ENCODE measurements at regions not wholly inside any gene's neighbourhood (a gene's known extent, or its start where the extent isn't known, plus 50 kb on each side); places are given as distances from the start of the nearest gene placed in this dataset.

GRCh38 chr3:44092497-44092896 is 149.2 kb upstream of the TOPAZ1 start:
- WGBS, 2 experiments (ENCODE audit: extremely low coverage in 2 of 2, insufficient read length in 1 of 2): no CpG with 5 or more reads among the region's 3 CpGs
- Histone ChIP-seq H2AK9ac (replicated peaks; ENCODE audit: low read depth, low read length, poor library complexity) (no peak overlapping the region), H3K4ac (ENCODE audit: low read depth, low read length) (no peak overlapping the region), H3K4me3 (ENCODE audit: insufficient read depth, low read depth, low read length) (no peak overlapping the region), H2AFZ (replicated peaks; ENCODE audit: low read length, poor library complexity) (no peak overlapping the region), H3K36me3 (ENCODE audit: control insufficient read depth, insufficient read depth, low read length) (no peaks in the 10 kb centered on the region), H3K9me3 (ENCODE audit: control insufficient read depth, insufficient read depth, low read length) (no peaks in the 10 kb centered on the region), H2BK5ac (ENCODE audit: low read depth, low read length, poor library complexity, severe bottlenecking) (no peak overlapping the region), H3K14ac (replicated peaks; ENCODE audit: low read depth, low read length) (no peak overlapping the region), H3K4me1 (ENCODE audit: control insufficient read depth, insufficient read depth, low read length) (no peaks in the 10 kb centered on the region), H2BK20ac (ENCODE audit: low read depth, low read length) (no peak overlapping the region), H2AK5ac (ENCODE audit: low read depth, low read length) (no peak overlapping the region), H3K79me1 (ENCODE audit: low read depth in 1 of 2, low read length in 2 of 2) (no peaks in the 10 kb centered on the region), H2BK120ac (ENCODE audit: low read depth, low read length) (no peak overlapping the region), H3K4me2 (ENCODE audit: low read depth, low read length) (no peak overlapping the region), H3K23ac (ENCODE audit: low read depth, low read length) (no peak overlapping the region), H2BK15ac (ENCODE audit: low read depth, low read length) (no peak overlapping the region), H4K20me1 (ENCODE audit: insufficient read depth, low read length) (no peaks in the 10 kb centered on the region), H3K9ac (ENCODE audit: low read depth, low read length) (no peak overlapping the region), H3K56ac (ENCODE audit: extremely low read depth, insufficient read depth, low read length) (no peak overlapping the region), H3K27ac (ENCODE audit: insufficient read depth, low read length) (no peak overlapping the region), H4K91ac (ENCODE audit: insufficient read depth, low read depth, low read length) (no peak overlapping the region), H3K9me1 (ENCODE audit: insufficient read depth, low read length) (no peaks in the 10 kb centered on the region), H4K8ac (ENCODE audit: low read depth in 2 of 2, low read length in 2 of 2) (no peak overlapping the region), H3K27me3 (ENCODE audit: control insufficient read depth, insufficient read depth, low read length) (no peaks in the 10 kb centered on the region), H4K5ac (ENCODE audit: low read depth, low read length) (no peak overlapping the region), H3K18ac (ENCODE audit: low read depth, low read length) (no peak overlapping the region)
- intact Hi-C loops (cut with micrococcal nuclease) (no loop called here), dilution Hi-C loops (cut with HindIII; ENCODE audit: low sequenced_read_pairs, unreplicated experiment) (no loop called here), in situ Hi-C loops (cut with MboI; ENCODE audit: low sequenced_read_pairs) (no loop called here)
- CTCF ChIA-PET: no interaction called here
- POLR2A ChIA-PET (ENCODE audit: unreplicated experiment): no interaction called here
- no TSS peak for BruUV-seq (replicated peaks)
- ATAC-seq (ENCODE audit: low read depth) (no peak), DNase-seq (no peak)
- TF ChIP-seq CHD1 (IDR thresholded peaks at IDR 0.05; ENCODE audit: low read depth, low read length): no peak
- TF ChIP-seq CEBPB (IDR thresholded peaks at IDR 0.05; ENCODE audit: low read depth, low read length): no peak
- no peak for TF ChIP-seq ELK1 (IDR thresholded peaks at IDR 0.05; ENCODE audit: borderline replicate concordance, low read depth, low read length)
- TF ChIP-seq RAD21 (IDR thresholded peaks at IDR 0.05; ENCODE audit: low read length): no peak
- TF ChIP-seq POLR2A (IDR thresholded peaks at IDR 0.05; ENCODE audit: low read depth, low read length): no peak
- TF ChIP-seq, protein P1, sequence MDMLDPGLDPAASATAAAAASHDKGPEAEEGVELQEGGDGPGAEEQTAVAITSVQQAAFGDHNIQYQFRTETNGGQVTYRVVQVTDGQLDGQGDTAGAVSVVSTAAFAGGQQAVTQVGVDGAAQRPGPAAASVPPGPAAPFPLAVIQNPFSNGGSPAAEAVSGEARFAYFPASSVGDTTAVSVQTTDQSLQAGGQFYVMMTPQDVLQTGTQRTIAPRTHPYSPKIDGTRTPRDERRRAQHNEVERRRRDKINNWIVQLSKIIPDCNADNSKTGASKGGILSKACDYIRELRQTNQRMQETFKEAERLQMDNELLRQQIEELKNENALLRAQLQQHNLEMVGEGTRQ (IDR thresholded peaks at IDR 0.05; ENCODE audit: low read depth, low read length): no peak
- TF ChIP-seq, protein P2, sequence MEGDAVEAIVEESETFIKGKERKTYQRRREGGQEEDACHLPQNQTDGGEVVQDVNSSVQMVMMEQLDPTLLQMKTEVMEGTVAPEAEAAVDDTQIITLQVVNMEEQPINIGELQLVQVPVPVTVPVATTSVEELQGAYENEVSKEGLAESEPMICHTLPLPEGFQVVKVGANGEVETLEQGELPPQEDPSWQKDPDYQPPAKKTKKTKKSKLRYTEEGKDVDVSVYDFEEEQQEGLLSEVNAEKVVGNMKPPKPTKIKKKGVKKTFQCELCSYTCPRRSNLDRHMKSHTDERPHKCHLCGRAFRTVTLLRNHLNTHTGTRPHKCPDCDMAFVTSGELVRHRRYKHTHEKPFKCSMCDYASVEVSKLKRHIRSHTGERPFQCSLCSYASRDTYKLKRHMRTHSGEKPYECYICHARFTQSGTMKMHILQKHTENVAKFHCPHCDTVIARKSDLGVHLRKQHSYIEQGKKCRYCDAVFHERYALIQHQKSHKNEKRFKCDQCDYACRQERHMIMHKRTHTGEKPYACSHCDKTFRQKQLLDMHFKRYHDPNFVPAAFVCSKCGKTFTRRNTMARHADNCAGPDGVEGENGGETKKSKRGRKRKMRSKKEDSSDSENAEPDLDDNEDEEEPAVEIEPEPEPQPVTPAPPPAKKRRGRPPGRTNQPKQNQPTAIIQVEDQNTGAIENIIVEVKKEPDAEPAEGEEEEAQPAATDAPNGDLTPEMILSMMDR (conservative IDR thresholded peaks at IDR 0.05; ENCODE audit: low read depth, low read length): no peak
- TF ChIP-seq BHLHE40 (IDR thresholded peaks at IDR 0.05; ENCODE audit: low read depth, low read length): no peak
- no peak for TF ChIP-seq MXI1 (IDR thresholded peaks at IDR 0.05; ENCODE audit: borderline replicate concordance, low read depth, low read length)
- TF ChIP-seq MAZ (IDR thresholded peaks at IDR 0.05; ENCODE audit: borderline replicate concordance, low read depth, low read length): no peak
- TF ChIP-seq FOS (IDR thresholded peaks at IDR 0.05; ENCODE audit: low read depth, low read length): no peak
- TF ChIP-seq MAFK (IDR thresholded peaks at IDR 0.05; ENCODE audit: low read depth, low read length): no peak
- no peak for TF ChIP-seq RCOR1 (IDR thresholded peaks at IDR 0.05; ENCODE audit: insufficient replicate concordance, low read length)
- no peak for TF ChIP-seq SMC3 (IDR thresholded peaks at IDR 0.05; ENCODE audit: low read depth, low read length)

All from IMR-90 (cell line).